ENCODE measurements at regions not wholly inside any gene's neighbourhood (a gene's known extent, or its start where the extent isn't known, plus 50 kb on each side); places are given as distances from the start of the nearest gene placed in this dataset.

DNA sequence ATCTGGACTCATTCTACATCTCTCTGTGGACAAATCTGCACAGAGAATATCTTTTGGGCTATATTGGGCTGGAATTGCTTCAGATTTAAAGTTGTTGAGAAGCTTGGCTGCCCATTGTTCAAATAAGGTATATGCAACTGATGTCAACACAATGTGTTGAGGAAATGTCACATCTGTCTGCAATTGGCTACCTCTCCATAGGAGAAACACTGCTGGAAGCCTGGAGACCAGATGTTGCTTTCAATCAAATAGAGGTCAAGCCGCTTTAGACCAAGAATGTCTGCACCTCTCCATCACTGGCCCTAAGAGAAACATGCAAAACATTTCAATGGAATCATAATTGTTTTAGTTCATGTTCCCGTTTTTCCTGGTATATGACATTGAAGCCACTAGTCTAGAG, 720.2 kb downstream of the SLC4A3 start:
- TF ChIP-seq, protein P1, sequence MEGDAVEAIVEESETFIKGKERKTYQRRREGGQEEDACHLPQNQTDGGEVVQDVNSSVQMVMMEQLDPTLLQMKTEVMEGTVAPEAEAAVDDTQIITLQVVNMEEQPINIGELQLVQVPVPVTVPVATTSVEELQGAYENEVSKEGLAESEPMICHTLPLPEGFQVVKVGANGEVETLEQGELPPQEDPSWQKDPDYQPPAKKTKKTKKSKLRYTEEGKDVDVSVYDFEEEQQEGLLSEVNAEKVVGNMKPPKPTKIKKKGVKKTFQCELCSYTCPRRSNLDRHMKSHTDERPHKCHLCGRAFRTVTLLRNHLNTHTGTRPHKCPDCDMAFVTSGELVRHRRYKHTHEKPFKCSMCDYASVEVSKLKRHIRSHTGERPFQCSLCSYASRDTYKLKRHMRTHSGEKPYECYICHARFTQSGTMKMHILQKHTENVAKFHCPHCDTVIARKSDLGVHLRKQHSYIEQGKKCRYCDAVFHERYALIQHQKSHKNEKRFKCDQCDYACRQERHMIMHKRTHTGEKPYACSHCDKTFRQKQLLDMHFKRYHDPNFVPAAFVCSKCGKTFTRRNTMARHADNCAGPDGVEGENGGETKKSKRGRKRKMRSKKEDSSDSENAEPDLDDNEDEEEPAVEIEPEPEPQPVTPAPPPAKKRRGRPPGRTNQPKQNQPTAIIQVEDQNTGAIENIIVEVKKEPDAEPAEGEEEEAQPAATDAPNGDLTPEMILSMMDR (IDR thresholded peaks at IDR 0.05; ENCODE audit: control extremely low read depth, extremely low read depth, low read depth, missing control alignments), result no peak
- CTCF ChIA-PET, result no interaction called here
- no peak for DNase-seq (ENCODE audit: extremely low spot score)
- POLR2A ChIA-PET, result no interaction called here

DNA sequence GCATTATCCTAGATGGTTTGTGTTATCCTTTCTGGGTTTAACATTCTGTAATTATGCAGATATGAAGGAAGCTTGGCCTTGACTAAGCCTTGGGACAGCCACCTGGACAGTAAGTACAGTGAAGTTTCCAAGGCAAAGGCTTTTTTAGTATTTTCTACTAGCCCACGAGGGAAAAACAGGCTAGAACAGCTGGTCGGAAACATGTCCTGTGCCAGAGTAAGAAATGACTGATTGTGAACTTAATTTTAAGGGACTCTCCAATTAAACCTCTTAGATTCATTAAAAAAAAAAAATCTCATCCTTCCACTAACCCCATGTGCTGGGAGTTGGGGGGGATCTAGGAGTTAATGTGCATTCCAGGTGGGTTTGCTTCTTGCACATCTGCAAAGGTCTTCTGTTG, 720.8 kb downstream of the SLC4A3 start:
- CTCF ChIA-PET, result no interaction called here
- TF ChIP-seq, protein P1 (IDR thresholded peaks at IDR 0.05; ENCODE audit: control extremely low read depth, extremely low read depth, low read depth, missing control alignments), result no peak

DNA sequence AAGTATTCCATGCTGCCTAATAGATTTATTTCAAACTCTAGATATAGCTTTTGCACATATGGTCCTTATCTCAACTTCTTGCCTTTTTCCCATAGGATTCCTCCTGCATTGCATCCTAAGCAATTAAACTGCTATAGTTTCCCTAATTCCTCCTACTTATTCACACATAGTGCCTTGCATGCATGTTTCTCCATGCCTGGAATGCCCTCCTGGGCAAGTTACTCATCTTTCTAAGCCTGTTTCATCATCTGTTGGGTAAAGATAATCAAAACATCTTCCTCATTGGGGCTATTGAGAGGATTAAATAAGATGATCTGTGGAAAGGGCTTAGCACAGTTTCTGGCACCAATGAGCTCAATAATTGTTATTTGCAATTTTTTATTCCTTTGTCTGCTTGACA, 726.5 kb downstream of the SLC4A3 start:
- ChIA-PET POLR2A (no interaction called here), CTCF (interaction anchor here (1.6 to 1.9 kb wide), 2 partner anchors 12 kb away, joined by 4 read pairs; no protein-coding TSS in a partner anchor)
- DNase-seq (ENCODE audit: extremely low spot score), result no peak
- TF ChIP-seq, protein P1 (IDR thresholded peaks at IDR 0.05; ENCODE audit: control extremely low read depth, extremely low read depth, low read depth, missing control alignments), result no peak

More for the DNA sequence above, 720.8 kb downstream of the SLC4A3 start:
- no peak for DNase-seq (ENCODE audit: extremely low spot score)
- POLR2A ChIA-PET, result no interaction called here

DNA sequence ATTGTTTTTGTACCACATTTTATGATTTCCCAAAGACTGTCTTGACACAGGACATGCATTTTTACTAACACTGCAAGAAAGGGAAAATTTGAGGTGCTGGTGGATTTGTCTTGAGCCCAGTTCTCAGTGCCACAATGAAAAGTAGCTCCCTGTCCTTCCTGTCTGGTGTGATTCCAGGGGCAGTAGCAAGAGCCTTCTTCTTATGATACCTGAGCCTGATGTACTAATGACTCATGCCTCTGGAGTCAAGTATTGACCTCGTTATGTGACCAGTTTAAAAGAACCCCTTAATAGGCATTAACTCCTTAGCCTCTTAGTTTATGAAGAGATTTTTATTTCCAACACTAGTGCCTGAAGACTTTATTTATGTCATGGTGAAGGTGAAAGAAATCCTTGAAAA, 728.6 kb downstream of the SLC4A3 start:
- TF ChIP-seq, protein P1 (IDR thresholded peaks at IDR 0.05; ENCODE audit: control extremely low read depth, extremely low read depth, low read depth, missing control alignments), result no peak
- ChIA-PET POLR2A (no interaction called here), CTCF (interaction anchor here (0.6 to 1.4 kb wide), 2 partner anchors 11 to 18 kb away, joined by 3 read pairs; no protein-coding TSS in a partner anchor)
- no peak for DNase-seq (ENCODE audit: extremely low spot score)

DNA sequence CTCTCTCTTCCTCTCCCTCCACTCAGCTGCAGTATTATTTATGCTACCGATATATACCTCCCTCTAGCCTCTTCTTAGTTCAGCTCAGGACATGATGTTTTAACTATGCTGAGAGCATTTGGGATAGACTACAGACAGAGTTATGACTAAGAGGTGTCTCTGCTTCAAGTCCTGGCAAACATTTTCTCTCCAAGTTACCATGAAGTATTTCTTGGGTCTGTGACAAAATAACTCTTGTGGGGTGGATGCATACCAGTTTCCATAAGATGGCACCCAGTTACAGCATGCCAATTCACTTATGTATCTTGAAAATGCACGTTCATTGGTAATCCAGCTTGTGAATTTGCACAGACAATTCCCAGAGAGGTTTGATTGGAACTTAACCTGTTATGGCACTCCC, 737.6 kb downstream of the SLC4A3 start:
- DNase-seq (ENCODE audit: extremely low spot score), result no peak
- ChIA-PET POLR2A (no interaction called here), CTCF (interaction anchor here (1.3 kb wide), 1 partner anchor 11 kb away, joined by 4 read pairs; no protein-coding TSS in a partner anchor)
- TF ChIP-seq, protein P1 (IDR thresholded peaks at IDR 0.05; ENCODE audit: control extremely low read depth, extremely low read depth, low read depth, missing control alignments), result no peak

DNA sequence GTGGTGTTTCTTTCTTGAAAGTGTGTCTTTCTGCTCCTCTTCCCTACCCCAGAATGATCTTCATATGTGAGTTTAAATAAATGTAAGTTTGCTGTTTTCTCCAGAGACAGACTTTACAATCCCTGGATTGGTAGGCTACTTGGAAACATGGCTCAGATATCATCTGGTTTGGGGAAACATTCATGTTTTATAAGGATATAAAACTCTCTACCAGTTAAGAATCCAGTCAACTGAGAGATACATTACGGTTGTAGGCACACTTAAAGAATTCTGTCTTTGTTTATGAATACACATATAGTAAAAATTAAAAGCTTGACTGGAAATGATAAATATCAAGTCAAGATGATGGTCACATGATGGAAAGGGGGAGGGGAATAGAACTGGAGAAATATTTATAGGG, 739.3 kb downstream of the SLC4A3 start:
- no peak for DNase-seq (ENCODE audit: extremely low spot score)
- CTCF ChIA-PET, result no interaction called here
- TF ChIP-seq, protein P1 (IDR thresholded peaks at IDR 0.05; ENCODE audit: control extremely low read depth, extremely low read depth, low read depth, missing control alignments), result no peak
- POLR2A ChIA-PET, result interaction anchor here (0.6 kb wide), 1 partner anchor 679 kb away, joined by 3 read pairs; no protein-coding TSS in a partner anchor

DNA sequence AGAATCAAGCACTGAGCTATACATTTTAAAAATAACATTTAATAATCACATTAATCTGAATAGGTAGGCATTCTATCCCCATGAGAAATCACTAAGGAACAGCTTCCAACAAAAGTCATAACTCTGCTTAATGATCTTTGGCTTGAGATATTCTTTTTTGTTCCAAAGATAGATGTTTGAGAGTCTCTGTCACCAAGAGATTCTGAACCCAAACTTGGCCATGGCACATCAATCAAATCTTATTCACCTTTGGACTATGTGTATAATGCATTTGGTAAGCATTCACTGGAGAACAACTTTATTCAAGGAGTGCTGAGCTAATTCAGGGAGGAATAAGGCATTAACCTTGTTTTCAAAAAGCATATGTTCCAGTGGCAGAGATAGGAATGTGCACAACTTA, 743.3 kb downstream of the SLC4A3 start:
- DNase-seq (ENCODE audit: extremely low spot score), result no peak
- ChIA-PET POLR2A (no interaction called here), CTCF (no interaction called here)
- TF ChIP-seq, protein P1 (IDR thresholded peaks at IDR 0.05; ENCODE audit: control extremely low read depth, extremely low read depth, low read depth, missing control alignments), result no peak

Measured in GM10248 (cell line).